ENCODE measurements at regions not wholly inside any gene's neighbourhood (a gene's known extent, or its start where the extent isn't known, plus 50 kb on each side); places are given as distances from the start of the nearest gene placed in this dataset.

- DNase-seq, result no peak
- no peaks in the 10 kb centered on the region for H3K9me3 Mint-ChIP-seq
- Histone ChIP-seq H3K27me3 (ENCODE audit: insufficient read depth, low read length, poor library complexity, severe bottlenecking) (no peaks in the 10 kb centered on the region), H3K27ac (ENCODE audit: low read depth, low read length) (no peak overlapping the region), H3K4me1 (ENCODE audit: insufficient read depth, low read length) (no peaks in the 10 kb centered on the region), H3K4me3 (ENCODE audit: low read length) (no peak overlapping the region), H3K9me3 (ENCODE audit: low read length) (no peaks in the 10 kb centered on the region), H3K36me3 (ENCODE audit: insufficient read depth, low read length) (no peaks in the 10 kb centered on the region)
- no peak overlapping the region for H3K4me3 Mint-ChIP-seq
- POLR2A ChIA-PET, result no interaction called here
- CTCF ChIA-PET, result no interaction called here
- H3K27ac Mint-ChIP-seq, result no peak overlapping the region
- H3K27me3 Mint-ChIP-seq, result peaks cover 12 to 49% of the 10 kb centered on the region in 2 donors
- H3K36me3 Mint-ChIP-seq, result no peaks in the 10 kb centered on the region
- H3K4me1 Mint-ChIP-seq, result no peaks in the 10 kb centered on the region
Observed at GRCh38 chr15:61500523-61500922, 271.4 kb upstream of the RORA start.

DNA sequence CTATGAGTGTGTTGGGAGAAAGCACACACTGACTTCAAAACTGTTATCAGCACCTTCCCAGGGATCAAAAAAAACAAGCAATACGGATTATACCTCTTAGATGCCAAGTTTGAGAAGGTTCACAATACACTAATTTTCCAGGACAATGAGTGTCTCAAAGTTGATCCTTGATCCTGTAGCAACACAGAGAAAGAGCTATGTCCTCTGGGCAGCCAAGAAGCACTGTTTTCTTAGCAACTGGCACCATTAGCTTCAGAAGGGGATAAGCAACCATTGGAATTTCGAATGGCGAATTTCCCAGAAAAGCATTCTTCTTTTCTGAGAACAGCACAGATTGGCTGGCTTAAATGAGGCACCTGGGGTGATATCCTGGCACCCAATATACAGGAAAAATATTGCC is 270.3 kb upstream of the RORA start:
- Mint-ChIP-seq H3K27me3 (peaks cover 15 to 49% of the 10 kb centered on the region in 2 donors), H3K9me3 (no peaks in the 10 kb centered on the region), H3K4me3 (no peak overlapping the region), H3K36me3 (no peaks in the 10 kb centered on the region), H3K27ac (no peak overlapping the region), H3K4me1 (no peaks in the 10 kb centered on the region)
- Histone ChIP-seq H3K4me3 (ENCODE audit: low read length) (no peak overlapping the region), H3K36me3 (ENCODE audit: insufficient read depth, low read length) (no peaks in the 10 kb centered on the region), H3K27me3 (ENCODE audit: insufficient read depth, low read length, poor library complexity, severe bottlenecking) (no peaks in the 10 kb centered on the region), H3K9me3 (ENCODE audit: low read length) (no peaks in the 10 kb centered on the region), H3K27ac (ENCODE audit: low read depth, low read length) (no peak overlapping the region), H3K4me1 (ENCODE audit: insufficient read depth, low read length) (no peaks in the 10 kb centered on the region)
- no peak for DNase-seq
- CTCF ChIA-PET, result no interaction called here
- POLR2A ChIA-PET, result no interaction called here

- Mint-ChIP-seq H3K4me1 (no peaks in the 10 kb centered on the region), H3K9me3 (peaks cover 0 to 4% (median 0%) of the 10 kb centered on the region in 5 donors), H3K27me3 (peaks cover 2 to 8% of the 10 kb centered on the region in 2 donors), H3K36me3 (no peaks in the 10 kb centered on the region), H3K4me3 (no peak overlapping the region), H3K27ac (no peak overlapping the region)
- ChIA-PET POLR2A (no interaction called here), CTCF (no interaction called here)
- H3K9me3 ChIP-seq (ENCODE audit: low read length), result no peaks in the 10 kb centered on the region
- H3K36me3 ChIP-seq (ENCODE audit: insufficient read depth, low read length), result no peaks in the 10 kb centered on the region
- H3K4me3 ChIP-seq (ENCODE audit: low read length), result no peak overlapping the region
- no peaks in the 10 kb centered on the region for H3K4me1 ChIP-seq (ENCODE audit: insufficient read depth, low read length)
- no peaks in the 10 kb centered on the region for H3K27me3 ChIP-seq (ENCODE audit: insufficient read depth, low read length, poor library complexity, severe bottlenecking)
- DNase-seq, result no peak
- H3K27ac ChIP-seq (ENCODE audit: low read depth, low read length), result no peak overlapping the region
Observed at GRCh38 chr15:61489571-61489970, 260.5 kb upstream of the RORA start.

DNA sequence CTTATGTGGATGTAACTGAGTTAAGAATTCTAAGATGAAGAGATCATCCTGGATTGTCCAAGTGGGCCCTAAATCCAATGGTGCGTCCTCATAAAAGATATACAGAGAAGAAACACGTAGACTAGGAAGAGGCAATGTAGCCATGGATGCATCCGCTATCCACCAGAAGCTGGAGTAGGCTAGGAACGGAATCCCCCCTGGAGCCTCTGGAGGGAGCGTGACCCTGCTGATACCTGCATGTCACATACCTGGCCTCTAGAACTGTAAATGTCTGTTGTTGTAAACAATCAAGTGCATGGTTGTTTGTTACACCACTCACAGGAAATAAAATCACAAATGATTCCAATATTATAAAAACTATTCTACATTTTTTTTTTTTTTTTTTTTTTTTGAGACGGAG is 254.5 kb upstream of the RORA start:
- Histone ChIP-seq H3K4me1 (ENCODE audit: insufficient read depth, low read length) (no peaks in the 10 kb centered on the region), H3K4me3 (ENCODE audit: low read length) (no peak overlapping the region), H3K27me3 (ENCODE audit: insufficient read depth, low read length, poor library complexity, severe bottlenecking) (no peaks in the 10 kb centered on the region), H3K27ac (ENCODE audit: low read depth, low read length) (no peak overlapping the region), H3K36me3 (ENCODE audit: insufficient read depth, low read length) (no peaks in the 10 kb centered on the region), H3K9me3 (ENCODE audit: low read length) (no peaks in the 10 kb centered on the region)
- DNase-seq, result no peak
- POLR2A ChIA-PET, result no interaction called here
- H3K36me3 Mint-ChIP-seq, result no peaks in the 10 kb centered on the region
- H3K27ac Mint-ChIP-seq, result no peak overlapping the region
- H3K9me3 Mint-ChIP-seq, result peaks cover 0 to 3% (median 0%) of the 10 kb centered on the region in 5 donors
- peaks cover 5 to 6% of the 10 kb centered on the region in 2 donors for H3K27me3 Mint-ChIP-seq
- CTCF ChIA-PET, result no interaction called here
- H3K4me1 Mint-ChIP-seq, result no peaks in the 10 kb centered on the region
- no peak overlapping the region for H3K4me3 Mint-ChIP-seq

- Histone ChIP-seq H3K9me3 (ENCODE audit: low read length) (no peaks in the 10 kb centered on the region), H3K27me3 (ENCODE audit: insufficient read depth, low read length, poor library complexity, severe bottlenecking) (no peaks in the 10 kb centered on the region), H3K4me3 (ENCODE audit: low read length) (no peak overlapping the region), H3K27ac (ENCODE audit: low read depth, low read length) (no peak overlapping the region), H3K36me3 (ENCODE audit: insufficient read depth, low read length) (no peaks in the 10 kb centered on the region), H3K4me1 (ENCODE audit: insufficient read depth, low read length) (no peaks in the 10 kb centered on the region)
- Mint-ChIP-seq H3K27ac (no peak overlapping the region), H3K27me3 (peaks cover 6 to 8% of the 10 kb centered on the region in 2 donors), H3K4me1 (no peaks in the 10 kb centered on the region), H3K36me3 (no peaks in the 10 kb centered on the region), H3K4me3 (no peak overlapping the region), H3K9me3 (peaks cover 0 to 3% (median 0%) of the 10 kb centered on the region in 5 donors)
- no peak for DNase-seq
- CTCF ChIA-PET, result no interaction called here
- POLR2A ChIA-PET, result no interaction called here
Observed at GRCh38 chr15:61481886-61482285, 252.8 kb upstream of the RORA start.

- Histone ChIP-seq H3K4me1 (ENCODE audit: insufficient read depth, low read length) (no peaks in the 10 kb centered on the region), H3K27me3 (ENCODE audit: insufficient read depth, low read length, poor library complexity, severe bottlenecking) (no peaks in the 10 kb centered on the region), H3K36me3 (ENCODE audit: insufficient read depth, low read length) (no peaks in the 10 kb centered on the region), H3K9me3 (ENCODE audit: low read length) (no peaks in the 10 kb centered on the region), H3K27ac (ENCODE audit: low read depth, low read length) (no peak overlapping the region), H3K4me3 (ENCODE audit: low read length) (no peak overlapping the region)
- Mint-ChIP-seq H3K4me1 (no peaks in the 10 kb centered on the region), H3K27ac (no peak overlapping the region), H3K4me3 (no peak overlapping the region), H3K9me3 (no peaks in the 10 kb centered on the region), H3K36me3 (no peaks in the 10 kb centered on the region), H3K27me3 (peaks cover 6 to 8% of the 10 kb centered on the region in 2 donors)
- ChIA-PET POLR2A (no interaction called here), CTCF (no interaction called here)
- no peak for DNase-seq
Observed at GRCh38 chr15:61480863-61481262, 251.8 kb upstream of the RORA start.

DNA sequence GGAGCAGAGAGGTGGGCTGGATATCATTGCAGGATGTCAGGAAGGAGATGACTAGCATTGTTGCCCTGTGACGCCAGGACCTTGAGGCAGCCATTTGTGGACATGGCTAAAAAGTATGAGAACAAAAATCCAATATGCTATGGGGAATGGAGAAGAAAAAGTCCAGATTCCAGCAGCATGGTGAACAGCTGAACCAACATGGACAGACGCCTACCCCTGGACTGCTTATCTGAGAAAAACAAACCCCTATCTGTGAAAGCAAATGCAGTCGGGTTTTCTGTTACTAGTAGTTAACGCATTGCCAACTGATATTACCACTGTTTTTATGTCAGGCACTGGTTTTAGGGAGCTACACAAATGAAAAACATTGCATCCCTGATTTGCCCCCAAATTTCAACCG is 251.2 kb upstream of the RORA start:
- Histone ChIP-seq H3K36me3 (ENCODE audit: insufficient read depth, low read length) (no peaks in the 10 kb centered on the region), H3K4me3 (ENCODE audit: low read length) (no peak overlapping the region), H3K9me3 (ENCODE audit: low read length) (no peaks in the 10 kb centered on the region), H3K27ac (ENCODE audit: low read depth, low read length) (no peak overlapping the region), H3K4me1 (ENCODE audit: insufficient read depth, low read length) (no peaks in the 10 kb centered on the region), H3K27me3 (ENCODE audit: insufficient read depth, low read length, poor library complexity, severe bottlenecking) (no peaks in the 10 kb centered on the region)
- POLR2A ChIA-PET, result no interaction called here
- no peaks in the 10 kb centered on the region for H3K9me3 Mint-ChIP-seq
- peaks cover 6 to 10% of the 10 kb centered on the region in 2 donors for H3K27me3 Mint-ChIP-seq
- H3K4me1 Mint-ChIP-seq, result no peaks in the 10 kb centered on the region
- CTCF ChIA-PET, result no interaction called here
- no peak overlapping the region for H3K4me3 Mint-ChIP-seq
- no peak overlapping the region for H3K27ac Mint-ChIP-seq
- H3K36me3 Mint-ChIP-seq, result no peaks in the 10 kb centered on the region
- no peak for DNase-seq

GRCh38 chr15:61479613-61480012 is 250.5 kb upstream of the RORA start:
- no peaks in the 10 kb centered on the region for H3K9me3 Mint-ChIP-seq
- POLR2A ChIA-PET, result no interaction called here
- Histone ChIP-seq H3K4me1 (ENCODE audit: insufficient read depth, low read length) (no peaks in the 10 kb centered on the region), H3K9me3 (ENCODE audit: low read length) (no peaks in the 10 kb centered on the region), H3K4me3 (ENCODE audit: low read length) (no peak overlapping the region), H3K27me3 (ENCODE audit: insufficient read depth, low read length, poor library complexity, severe bottlenecking) (no peaks in the 10 kb centered on the region), H3K27ac (ENCODE audit: low read depth, low read length) (no peak overlapping the region), H3K36me3 (ENCODE audit: insufficient read depth, low read length) (no peaks in the 10 kb centered on the region)
- H3K27ac Mint-ChIP-seq, result no peak overlapping the region
- H3K4me3 Mint-ChIP-seq, result no peak overlapping the region
- H3K27me3 Mint-ChIP-seq, result peaks cover 6 to 16% of the 10 kb centered on the region in 2 donors
- CTCF ChIA-PET, result no interaction called here
- H3K36me3 Mint-ChIP-seq, result no peaks in the 10 kb centered on the region
- no peaks in the 10 kb centered on the region for H3K4me1 Mint-ChIP-seq
- DNase-seq, result no peak

- CTCF ChIA-PET, result no interaction called here
- Histone ChIP-seq H3K9me3 (ENCODE audit: low read length) (no peaks in the 10 kb centered on the region), H3K4me1 (ENCODE audit: insufficient read depth, low read length) (no peaks in the 10 kb centered on the region), H3K27me3 (ENCODE audit: insufficient read depth, low read length, poor library complexity, severe bottlenecking) (no peaks in the 10 kb centered on the region), H3K36me3 (ENCODE audit: insufficient read depth, low read length) (no peaks in the 10 kb centered on the region), H3K27ac (ENCODE audit: low read depth, low read length) (no peak overlapping the region), H3K4me3 (ENCODE audit: low read length) (no peak overlapping the region)
- no peak overlapping the region for H3K27ac Mint-ChIP-seq
- H3K27me3 Mint-ChIP-seq, result peaks cover 6 to 27% of the 10 kb centered on the region in 2 donors
- no peaks in the 10 kb centered on the region for H3K36me3 Mint-ChIP-seq
- POLR2A ChIA-PET, result no interaction called here
- no peaks in the 10 kb centered on the region for H3K4me1 Mint-ChIP-seq
- no peak overlapping the region for H3K4me3 Mint-ChIP-seq
- DNase-seq, result no peak
- peaks cover 0 to 2% (median 0%) of the 10 kb centered on the region in 5 donors for H3K9me3 Mint-ChIP-seq
Observed at GRCh38 chr15:61476741-61477140, 247.6 kb upstream of the RORA start.
